GM12865 (cell line): ENCODE measurements at regions not wholly inside any gene's neighbourhood (a gene's known extent, or its start where the extent isn't known, plus 50 kb on each side); places are given as distances from the start of the nearest gene placed in this dataset.

ENCODE experiments used
- DNase-seq: peaks from one replicate; pipeline ENCODE4 v3.0.0; 2010; ENCODE audit warnings: low read depth
- H3K4me3 ChIP-seq: 2 replicates; pipeline ENCODE4 v1.5.1; 2011; ENCODE audit warnings: mild to moderate bottlenecking, low read depth, low read length, control low read depth
- TF ChIP-seq, protein P1 (sequence below): IDR thresholded peaks from 2 replicates; pipeline ENCODE4 v1.5.1; 2011; ENCODE audit warnings: low read length, control low read depth, low read depth, inconsistent platforms; ENCODE audit not compliant: insufficient read depth; ENCODE audit errors: missing control alignments

DNA sequence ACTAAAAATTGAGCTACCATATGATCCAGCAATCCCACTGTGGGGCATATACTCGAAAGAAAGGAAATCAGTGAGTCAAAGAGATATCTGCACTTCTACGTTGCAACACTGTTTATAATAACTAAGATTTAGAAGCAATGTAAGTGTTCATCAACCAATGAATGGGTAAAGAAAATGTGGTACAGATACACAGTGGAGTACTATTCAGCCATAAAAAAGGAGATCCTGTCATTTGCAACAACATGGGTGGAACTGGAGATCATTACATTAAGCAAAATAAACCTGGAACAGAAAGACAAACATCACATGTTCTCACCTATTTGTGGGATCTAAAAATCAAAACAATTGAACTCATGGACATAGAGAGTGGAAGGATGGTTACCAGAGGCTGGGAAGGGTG lies 385.0 kb upstream of the TRIB2 start:
- H3K4me3 ChIP-seq: no peak overlapping the region
- TF ChIP-seq, protein P1, sequence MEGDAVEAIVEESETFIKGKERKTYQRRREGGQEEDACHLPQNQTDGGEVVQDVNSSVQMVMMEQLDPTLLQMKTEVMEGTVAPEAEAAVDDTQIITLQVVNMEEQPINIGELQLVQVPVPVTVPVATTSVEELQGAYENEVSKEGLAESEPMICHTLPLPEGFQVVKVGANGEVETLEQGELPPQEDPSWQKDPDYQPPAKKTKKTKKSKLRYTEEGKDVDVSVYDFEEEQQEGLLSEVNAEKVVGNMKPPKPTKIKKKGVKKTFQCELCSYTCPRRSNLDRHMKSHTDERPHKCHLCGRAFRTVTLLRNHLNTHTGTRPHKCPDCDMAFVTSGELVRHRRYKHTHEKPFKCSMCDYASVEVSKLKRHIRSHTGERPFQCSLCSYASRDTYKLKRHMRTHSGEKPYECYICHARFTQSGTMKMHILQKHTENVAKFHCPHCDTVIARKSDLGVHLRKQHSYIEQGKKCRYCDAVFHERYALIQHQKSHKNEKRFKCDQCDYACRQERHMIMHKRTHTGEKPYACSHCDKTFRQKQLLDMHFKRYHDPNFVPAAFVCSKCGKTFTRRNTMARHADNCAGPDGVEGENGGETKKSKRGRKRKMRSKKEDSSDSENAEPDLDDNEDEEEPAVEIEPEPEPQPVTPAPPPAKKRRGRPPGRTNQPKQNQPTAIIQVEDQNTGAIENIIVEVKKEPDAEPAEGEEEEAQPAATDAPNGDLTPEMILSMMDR: no peak
- DNase-seq: no peak

DNA sequence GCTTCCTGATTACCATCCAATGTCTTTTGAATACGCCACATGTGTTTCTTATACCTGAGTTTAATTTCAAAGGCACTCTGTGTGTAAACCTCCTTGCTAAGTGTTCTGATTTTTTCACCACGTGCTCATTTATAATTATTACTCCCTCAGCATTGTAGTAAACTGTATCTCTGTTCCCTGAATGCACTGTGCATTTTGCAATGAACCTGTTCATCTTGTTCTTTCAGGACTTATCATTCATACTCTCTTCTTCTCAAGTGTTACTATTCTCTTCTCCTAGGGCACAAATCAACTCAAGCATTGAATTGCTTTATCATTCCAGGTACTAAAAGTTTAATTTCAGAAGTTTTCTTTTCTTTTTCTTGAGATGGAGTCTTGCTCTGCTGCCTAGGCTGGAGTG lies 383.4 kb upstream of the TRIB2 start:
- H3K4me3 ChIP-seq: no peak overlapping the region
- DNase-seq: no peak
- TF ChIP-seq, protein P1: no peak

DNA sequence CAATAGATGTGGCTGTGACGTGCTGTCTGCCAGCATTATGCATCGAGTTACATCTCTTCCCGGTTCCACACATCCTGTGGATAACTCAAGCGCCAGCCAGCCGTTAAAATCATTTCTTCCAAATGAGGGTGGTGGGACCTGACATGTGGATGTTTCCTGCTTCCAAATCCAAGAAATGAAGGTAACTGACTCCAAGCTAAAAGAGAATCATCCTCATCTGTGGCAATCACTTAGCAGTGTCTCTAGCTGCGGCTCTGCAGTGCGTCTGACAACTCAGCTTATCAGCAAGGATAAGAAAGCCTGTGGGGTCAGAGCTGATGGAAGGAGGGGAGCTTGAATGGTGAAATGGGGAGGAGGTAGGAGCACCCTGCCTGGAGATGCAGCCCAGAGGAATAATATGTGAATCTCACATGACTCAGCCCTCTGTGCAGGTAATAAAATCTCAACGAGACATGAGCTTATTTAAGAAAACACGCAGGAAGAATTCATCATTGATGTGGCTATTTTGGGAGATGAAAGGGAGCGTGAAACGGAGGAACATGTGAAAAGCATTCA lies 382.2 kb upstream of the TRIB2 start:
- TF ChIP-seq, protein P1: no peak
- no peak for DNase-seq
- no peak overlapping the region for H3K4me3 ChIP-seq

DNA sequence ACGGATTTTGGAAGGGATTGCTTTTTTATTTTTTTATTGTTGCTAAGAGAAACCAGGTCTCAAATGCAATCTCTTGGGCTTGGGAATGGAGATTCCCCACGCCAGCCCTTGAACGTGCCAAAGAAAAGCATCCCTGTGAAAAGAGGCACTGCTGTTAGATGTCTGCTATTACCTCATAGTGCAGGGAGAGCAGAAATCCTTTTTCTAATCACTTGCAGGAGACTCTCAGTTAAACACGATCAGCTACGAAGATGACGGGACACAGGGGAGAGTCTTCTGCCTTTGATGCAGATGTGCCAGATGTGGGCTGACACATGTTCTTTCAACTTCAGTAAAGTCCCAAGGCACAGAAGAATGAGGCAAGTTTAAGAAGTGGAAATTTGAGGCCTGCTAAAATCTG lies 381.6 kb upstream of the TRIB2 start:
- DNase-seq: no peak
- TF ChIP-seq, protein P1: no peak
- no peak overlapping the region for H3K4me3 ChIP-seq

DNA sequence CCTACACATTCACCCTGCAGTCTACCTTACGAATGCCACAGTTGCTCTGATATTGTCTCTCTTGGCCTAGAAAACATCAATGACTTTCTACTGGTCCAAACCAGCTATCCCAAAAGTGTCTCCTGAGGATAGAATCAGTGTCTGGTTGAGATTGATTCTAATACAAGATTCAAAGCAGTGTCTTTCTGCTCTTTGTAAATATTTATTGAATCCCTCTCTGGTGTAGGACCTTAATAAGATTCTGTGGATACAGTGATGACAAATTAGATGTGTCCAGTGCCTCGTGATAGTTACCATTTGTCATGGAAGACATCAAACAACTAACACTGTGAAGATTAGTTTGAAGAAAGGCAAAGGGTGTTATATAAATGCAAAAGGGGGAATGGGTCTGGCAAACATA lies 380.7 kb upstream of the TRIB2 start:
- no peak for DNase-seq
- H3K4me3 ChIP-seq: no peak overlapping the region
- TF ChIP-seq, protein P1: no peak

DNA sequence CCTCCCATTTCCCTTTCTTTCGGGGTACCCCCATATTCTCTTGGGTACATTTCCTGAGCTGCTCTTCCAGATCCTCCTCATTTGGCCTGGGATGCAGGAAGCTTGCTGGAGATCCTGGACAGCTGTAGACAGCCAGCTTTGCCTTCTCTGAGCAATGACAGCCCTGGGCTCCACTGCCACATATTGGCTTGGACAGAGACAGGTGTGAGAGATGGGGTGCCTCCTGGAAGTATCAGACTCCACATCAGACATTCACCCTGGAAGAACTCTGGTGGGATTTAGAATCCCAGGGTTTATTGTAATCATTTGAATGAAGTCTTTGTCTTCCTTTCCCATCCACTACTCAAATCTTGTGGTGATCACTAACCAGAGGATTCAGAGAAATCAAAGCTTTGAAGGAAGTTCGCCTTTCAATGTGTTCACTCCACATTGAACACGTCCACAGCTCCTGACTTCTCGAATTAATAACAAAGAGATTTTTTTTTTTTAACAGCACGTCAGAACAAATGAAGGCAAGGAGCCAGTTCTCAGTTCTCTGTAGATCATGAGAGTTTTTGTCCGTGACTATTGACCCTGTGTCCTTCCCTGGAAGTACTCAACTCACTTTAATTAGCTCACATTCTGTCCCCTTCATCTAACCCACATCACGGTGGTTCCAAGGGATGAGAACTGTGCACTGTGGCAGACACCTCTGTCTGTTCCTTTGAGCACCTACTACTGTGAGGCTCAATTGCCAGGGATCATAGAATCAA lies 377.6 kb upstream of the TRIB2 start:
- no peak overlapping the region for H3K4me3 ChIP-seq
- TF ChIP-seq, protein P1: no peak
- no peak for DNase-seq

DNA sequence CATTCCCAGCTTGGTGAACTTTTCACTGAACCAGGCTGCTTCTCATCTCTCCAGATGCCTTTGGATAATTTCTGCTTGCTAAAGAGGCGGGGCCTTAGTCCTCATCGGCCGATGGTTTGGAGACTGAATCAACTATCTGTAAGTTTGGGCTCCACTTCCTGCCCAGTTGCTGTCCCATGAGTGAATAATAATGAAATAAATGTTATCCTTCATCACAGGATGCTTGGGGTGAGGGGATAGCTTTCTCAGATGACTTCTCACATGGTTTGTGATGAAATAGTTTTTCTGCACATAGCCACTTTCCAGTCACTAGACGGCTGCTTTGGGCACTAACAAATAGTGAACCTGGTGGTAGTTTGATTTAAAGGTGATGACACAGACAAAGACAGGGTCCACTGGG lies 376.6 kb upstream of the TRIB2 start:
- TF ChIP-seq, protein P1: no peak
- DNase-seq: no peak
- no peak overlapping the region for H3K4me3 ChIP-seq
